ENCODE measurements at regions not wholly inside any gene's neighbourhood (a gene's known extent, or its start where the extent isn't known, plus 50 kb on each side); places are given as distances from the start of the nearest gene placed in this dataset.

GRCh38 chr15:62334536-62334935, 169.5 kb upstream of the C2CD4B start:
- intact Hi-C loops (cut with DNase I; ENCODE audit: low total_unique reads): no loop called here
- Histone ChIP-seq H3K4me3 (no peak overlapping the region), H3K27me3 (no peaks in the 10 kb centered on the region), H3K9me3 (no peaks in the 10 kb centered on the region), H3K27ac (no peak overlapping the region), H3K4me1 (peaks cover 0 to 9% (median 5%) of the 10 kb centered on the region in 4 donors), H3K36me3 (no peaks in the 10 kb centered on the region)
- DNase-seq: no peak
- TF ChIP-seq POLR2AphosphoS5 (IDR thresholded peaks at IDR 0.05) (no peak), POLR2A (IDR thresholded peaks at IDR 0.05) (no peak), EP300 (IDR thresholded peaks at IDR 0.05) (no peak), CTCF (IDR thresholded peaks at IDR 0.05) (no peak)

- intact Hi-C loops (cut with DNase I; ENCODE audit: low total_unique reads): no loop called here
- Histone ChIP-seq H3K27ac (peak overlapping the region in 1 of 5 donors; percentile 42), H3K4me3 (no peak overlapping the region), H3K36me3 (no peaks in the 10 kb centered on the region), H3K27me3 (no peaks in the 10 kb centered on the region), H3K4me1 (peaks cover 0 to 9% (median 5%) of the 10 kb centered on the region in 4 donors), H3K9me3 (no peaks in the 10 kb centered on the region)
- 40 to 65% (median 54%) methylated on average over 4 of the region's 4 CpGs for WGBS, 5 donors
- DNase-seq: peak in 1 of 2 donors; percentile 66
- TF ChIP-seq EP300 (IDR thresholded peaks at IDR 0.05) (no peak), POLR2AphosphoS5 (IDR thresholded peaks at IDR 0.05) (peak in 1 of 3 donors; percentile 13), CTCF (IDR thresholded peaks at IDR 0.05) (no peak)
Observed at GRCh38 chr15:62337934-62338333, 172.8 kb upstream of the C2CD4B start.

GRCh38 chr15:62338497-62338896, 173.4 kb upstream of the C2CD4B start:
- no peak for DNase-seq
- H3K4me1 ChIP-seq: peaks cover 0 to 9% (median 5%) of the 10 kb centered on the region in 4 donors
- no peak for TF ChIP-seq CTCF (IDR thresholded peaks at IDR 0.05)
- no peak for TF ChIP-seq POLR2A (IDR thresholded peaks at IDR 0.05)
- TF ChIP-seq EP300 (IDR thresholded peaks at IDR 0.05): no peak
- TF ChIP-seq POLR2AphosphoS5 (IDR thresholded peaks at IDR 0.05): no peak
- WGBS, 5 donors: 67 to 100% (median 79%) methylated on average over 1 of the region's 1 CpG
- intact Hi-C loops (cut with DNase I; ENCODE audit: low total_unique reads): no loop called here
- no peaks in the 10 kb centered on the region for H3K9me3 ChIP-seq
- H3K36me3 ChIP-seq: no peaks in the 10 kb centered on the region
- H3K4me3 ChIP-seq: no peak overlapping the region
- H3K27me3 ChIP-seq: no peaks in the 10 kb centered on the region
- H3K27ac ChIP-seq: peak overlapping the region in 1 of 5 donors; percentile 38

- no peak for TF ChIP-seq POLR2AphosphoS5 (IDR thresholded peaks at IDR 0.05)
- TF ChIP-seq CTCF (IDR thresholded peaks at IDR 0.05): no peak
- no peak for TF ChIP-seq POLR2A (IDR thresholded peaks at IDR 0.05)
- Histone ChIP-seq H3K27ac (no peak overlapping the region), H3K27me3 (no peaks in the 10 kb centered on the region), H3K9me3 (no peaks in the 10 kb centered on the region), H3K36me3 (no peaks in the 10 kb centered on the region), H3K4me3 (no peak overlapping the region), H3K4me1 (peaks cover 0 to 10% (median 5%) of the 10 kb centered on the region in 4 donors)
- WGBS, 5 donors: 82 to 98% (median 95%) methylated on average over 6 to 9 of the region's 9 CpGs
- intact Hi-C loops (cut with DNase I; ENCODE audit: low total_unique reads): no loop called here
- DNase-seq: no peak
Observed at GRCh38 chr15:62342959-62343358, 177.9 kb upstream of the C2CD4B start.
